ENCODE measurements at regions not wholly inside any gene's neighbourhood (a gene's known extent, or its start where the extent isn't known, plus 50 kb on each side); places are given as distances from the start of the nearest gene placed in this dataset.

GRCh38 chr2:239548965-239549595, 148.3 kb upstream of the HDAC4 start:
- no TSS peak for BruUV-seq (replicated peaks)
- no peak for FAIRE-seq
- POLR2A ChIA-PET: no interaction called here
- no peak for DNase-seq (ENCODE audit: low read depth, low spot score)
- H3K27ac ChIP-seq (ENCODE audit: insufficient read depth, low read depth, low read length): no peak overlapping the region
- no peak overlapping the region for H3K9ac ChIP-seq (replicated peaks; ENCODE audit: extremely low read depth, insufficient read depth, low read length)
- H3K4me3 ChIP-seq (replicated peaks in 1 of 3; ENCODE audit: insufficient read depth in 1 of 3, low read depth in 1 of 3, low read length in 3 of 3): no peak overlapping the region
- no peak overlapping the region for H3K4me2 ChIP-seq (ENCODE audit: insufficient read depth, low read length)
- no peaks in the 10 kb centered on the region for H3K9me3 ChIP-seq (replicated peaks; ENCODE audit: control insufficient read depth, insufficient read depth, low read length)
- H3K27me3 ChIP-seq (ENCODE audit: control insufficient read depth in 2 of 2, insufficient read depth in 2 of 2, low read length in 2 of 2): no peaks in the 10 kb centered on the region
- H2AFZ ChIP-seq (ENCODE audit: low read depth, low read length): no peak overlapping the region
- no peaks in the 10 kb centered on the region for H3K36me3 ChIP-seq (ENCODE audit: control insufficient read depth in 2 of 2, extremely low read depth in 1 of 2, insufficient read depth in 2 of 2, low read length in 2 of 2)
- dilution Hi-C loops (cut with MboI; ENCODE audit: extremely low pct_ligation_motif_present, low sequenced_read_pairs): no loop called here
- intact Hi-C loops (cut with micrococcal nuclease): no loop called here
- H3K4me1 ChIP-seq (ENCODE audit: control insufficient read depth, extremely low read depth, insufficient read depth, low read length): no peaks in the 10 kb centered on the region
- TF ChIP-seq MAX (IDR thresholded peaks at IDR 0.05; ENCODE audit: insufficient read depth, insufficient read length) (no peak), EZH2 (IDR thresholded peaks at IDR 0.05; ENCODE audit: borderline replicate concordance, low read depth, low read length, severe bottlenecking) (no peak), FOS (IDR thresholded peaks at IDR 0.05; ENCODE audit: borderline replicate concordance, insufficient read depth, low read length) (no peak), POLR2A (IDR thresholded peaks at IDR 0.05; ENCODE audit: low read depth, low read length) (no peak), JUN (IDR thresholded peaks at IDR 0.05; ENCODE audit: borderline replicate concordance, insufficient read depth, insufficient read length, low read depth) (no peak), MYC (IDR thresholded peaks at IDR 0.05; ENCODE audit: low read depth, low read length) (no peak), POLR2AphosphoS5 (IDR thresholded peaks at IDR 0.05; ENCODE audit: insufficient read depth, low read depth, low read length) (no peak), CTCF (IDR thresholded peaks at IDR 0.05; ENCODE audit: extremely low read depth in 1 of 2, insufficient read depth in 1 of 2, low read depth in 1 of 2, low read length in 2 of 2) (no peak), GATA2 (IDR thresholded peaks at IDR 0.05; ENCODE audit: insufficient read depth, insufficient read length, low read depth, low read length) (no peak)
- CTCF ChIA-PET: no interaction called here
- H4K20me1 ChIP-seq (replicated peaks; ENCODE audit: control insufficient read depth, extremely low read depth, insufficient read depth, low read length): no peaks in the 10 kb centered on the region
- H3K9me1 ChIP-seq (replicated peaks; ENCODE audit: control insufficient read depth, extremely low read depth, insufficient read depth, low read length): no peaks in the 10 kb centered on the region
- H3K79me2 ChIP-seq (ENCODE audit: control insufficient read depth, insufficient read depth, low read length): no peaks in the 10 kb centered on the region
